GM18868 (cell line): ENCODE measurements at regions not wholly inside any gene's neighbourhood (a gene's known extent, or its start where the extent isn't known, plus 50 kb on each side); places are given as distances from the start of the nearest gene placed in this dataset.

Experiments used
- ATAC-seq: cut with Tn5 transposase; IDR thresholded peaks from one replicate; pipeline ENCODE4 v1.9.1; 2021; ENCODE audit warnings: mild to moderate bottlenecking, moderate library complexity; ENCODE audit not compliant: unreplicated experiment

GRCh38 chr7:41197769-41198168 is 505.1 kb downstream of the INHBA start:
- no peak for ATAC-seq

- no peak for ATAC-seq
Measured at GRCh38 chr7:41193738-41194282, 509.1 kb downstream of the INHBA start.

- ATAC-seq, result no peak
Measured at GRCh38 chr7:41190581-41190980, 512.3 kb downstream of the INHBA start.

- ATAC-seq, result no peak
Measured at GRCh38 chr7:41189866-41190265, 513.0 kb downstream of the INHBA start.

GRCh38 chr7:41188163-41189130 is 514.4 kb downstream of the INHBA start:
- no peak for ATAC-seq

GRCh38 chr7:41187322-41187721 is 515.6 kb downstream of the INHBA start:
- ATAC-seq, result no peak

GRCh38 chr7:41185851-41186250 is 517.0 kb downstream of the INHBA start:
- ATAC-seq, result no peak

- ATAC-seq, result no peak
Measured at GRCh38 chr7:41183741-41184140, 519.1 kb downstream of the INHBA start.

GRCh38 chr7:41182782-41183181 is 520.1 kb downstream of the INHBA start:
- no peak for ATAC-seq

- no peak for ATAC-seq
Measured at GRCh38 chr7:41175435-41175834, 527.5 kb downstream of the INHBA start.

GRCh38 chr7:41174521-41174920 is 528.4 kb downstream of the INHBA start:
- no peak for ATAC-seq

- no peak for ATAC-seq
Measured at GRCh38 chr7:41170466-41170865, 532.4 kb downstream of the INHBA start.

GRCh38 chr7:41169317-41169716 is 533.6 kb downstream of the INHBA start:
- no peak for ATAC-seq

GRCh38 chr7:41167836-41168235 is 535.1 kb downstream of the INHBA start:
- no peak for ATAC-seq

- ATAC-seq, result no peak
Measured at GRCh38 chr7:41164440-41164839, 538.5 kb downstream of the INHBA start.

GRCh38 chr7:41163991-41164390 is 538.9 kb downstream of the INHBA start:
- no peak for ATAC-seq

- no peak for ATAC-seq
Measured at GRCh38 chr7:41162612-41163011, 540.3 kb downstream of the INHBA start.

- no peak for ATAC-seq
Measured at GRCh38 chr7:41161041-41161587, 541.8 kb downstream of the INHBA start.

- ATAC-seq, result no peak
Measured at GRCh38 chr7:41156268-41156667, 546.6 kb downstream of the INHBA start.

GRCh38 chr7:41153268-41153667 is 549.6 kb downstream of the INHBA start:
- ATAC-seq, result no peak

- ATAC-seq, result no peak
Measured at GRCh38 chr7:41152179-41152678, 550.7 kb downstream of the INHBA start.

- ATAC-seq, result no peak
Measured at GRCh38 chr7:41149576-41149975, 553.3 kb downstream of the INHBA start.
